ENCODE measurements at regions not wholly inside any gene's neighbourhood (a gene's known extent, or its start where the extent isn't known, plus 50 kb on each side); places are given as distances from the start of the nearest gene placed in this dataset.

DNA sequence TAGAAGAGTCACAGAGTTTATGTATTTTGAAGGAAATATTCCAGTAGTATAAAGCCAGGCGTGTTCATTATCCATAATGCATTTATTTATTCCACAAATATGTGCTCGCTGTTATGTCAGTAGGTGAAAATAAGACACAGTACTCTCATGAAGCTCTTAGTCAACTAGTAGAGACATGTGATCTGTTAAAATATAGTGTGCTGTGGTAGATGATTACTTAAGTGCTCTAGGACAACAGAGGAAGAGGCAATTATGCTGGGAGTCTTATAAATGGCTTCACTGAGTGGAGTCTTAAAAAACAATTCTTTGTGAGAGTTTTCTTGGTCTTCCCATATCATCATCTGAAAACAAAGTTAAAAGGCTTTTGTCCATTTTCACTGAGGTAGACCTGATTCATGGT is 457.3 kb downstream of the XIRP2 start:
- TF ChIP-seq, protein P1, sequence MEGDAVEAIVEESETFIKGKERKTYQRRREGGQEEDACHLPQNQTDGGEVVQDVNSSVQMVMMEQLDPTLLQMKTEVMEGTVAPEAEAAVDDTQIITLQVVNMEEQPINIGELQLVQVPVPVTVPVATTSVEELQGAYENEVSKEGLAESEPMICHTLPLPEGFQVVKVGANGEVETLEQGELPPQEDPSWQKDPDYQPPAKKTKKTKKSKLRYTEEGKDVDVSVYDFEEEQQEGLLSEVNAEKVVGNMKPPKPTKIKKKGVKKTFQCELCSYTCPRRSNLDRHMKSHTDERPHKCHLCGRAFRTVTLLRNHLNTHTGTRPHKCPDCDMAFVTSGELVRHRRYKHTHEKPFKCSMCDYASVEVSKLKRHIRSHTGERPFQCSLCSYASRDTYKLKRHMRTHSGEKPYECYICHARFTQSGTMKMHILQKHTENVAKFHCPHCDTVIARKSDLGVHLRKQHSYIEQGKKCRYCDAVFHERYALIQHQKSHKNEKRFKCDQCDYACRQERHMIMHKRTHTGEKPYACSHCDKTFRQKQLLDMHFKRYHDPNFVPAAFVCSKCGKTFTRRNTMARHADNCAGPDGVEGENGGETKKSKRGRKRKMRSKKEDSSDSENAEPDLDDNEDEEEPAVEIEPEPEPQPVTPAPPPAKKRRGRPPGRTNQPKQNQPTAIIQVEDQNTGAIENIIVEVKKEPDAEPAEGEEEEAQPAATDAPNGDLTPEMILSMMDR (IDR thresholded peaks at IDR 0.05; ENCODE audit: poor library complexity, severe bottlenecking) = no peak
- peak; percentile 70 for TF ChIP-seq POLR2AphosphoS5 (IDR thresholded peaks at IDR 0.05)
- TF ChIP-seq, protein P2, sequence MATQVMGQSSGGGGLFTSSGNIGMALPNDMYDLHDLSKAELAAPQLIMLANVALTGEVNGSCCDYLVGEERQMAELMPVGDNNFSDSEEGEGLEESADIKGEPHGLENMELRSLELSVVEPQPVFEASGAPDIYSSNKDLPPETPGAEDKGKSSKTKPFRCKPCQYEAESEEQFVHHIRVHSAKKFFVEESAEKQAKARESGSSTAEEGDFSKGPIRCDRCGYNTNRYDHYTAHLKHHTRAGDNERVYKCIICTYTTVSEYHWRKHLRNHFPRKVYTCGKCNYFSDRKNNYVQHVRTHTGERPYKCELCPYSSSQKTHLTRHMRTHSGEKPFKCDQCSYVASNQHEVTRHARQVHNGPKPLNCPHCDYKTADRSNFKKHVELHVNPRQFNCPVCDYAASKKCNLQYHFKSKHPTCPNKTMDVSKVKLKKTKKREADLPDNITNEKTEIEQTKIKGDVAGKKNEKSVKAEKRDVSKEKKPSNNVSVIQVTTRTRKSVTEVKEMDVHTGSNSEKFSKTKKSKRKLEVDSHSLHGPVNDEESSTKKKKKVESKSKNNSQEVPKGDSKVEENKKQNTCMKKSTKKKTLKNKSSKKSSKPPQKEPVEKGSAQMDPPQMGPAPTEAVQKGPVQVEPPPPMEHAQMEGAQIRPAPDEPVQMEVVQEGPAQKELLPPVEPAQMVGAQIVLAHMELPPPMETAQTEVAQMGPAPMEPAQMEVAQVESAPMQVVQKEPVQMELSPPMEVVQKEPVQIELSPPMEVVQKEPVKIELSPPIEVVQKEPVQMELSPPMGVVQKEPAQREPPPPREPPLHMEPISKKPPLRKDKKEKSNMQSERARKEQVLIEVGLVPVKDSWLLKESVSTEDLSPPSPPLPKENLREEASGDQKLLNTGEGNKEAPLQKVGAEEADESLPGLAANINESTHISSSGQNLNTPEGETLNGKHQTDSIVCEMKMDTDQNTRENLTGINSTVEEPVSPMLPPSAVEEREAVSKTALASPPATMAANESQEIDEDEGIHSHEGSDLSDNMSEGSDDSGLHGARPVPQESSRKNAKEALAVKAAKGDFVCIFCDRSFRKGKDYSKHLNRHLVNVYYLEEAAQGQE (IDR thresholded peaks at IDR 0.05; ENCODE audit: borderline replicate concordance) = peak; percentile 69
- no peak for TF ChIP-seq TAF1 (IDR thresholded peaks at IDR 0.05; ENCODE audit: low read depth)
- TF ChIP-seq EP300 (conservative IDR thresholded peaks at IDR 0.05; ENCODE audit: poor library complexity, severe bottlenecking) = no peak
- no peak for TF ChIP-seq EZH2 (IDR thresholded peaks at IDR 0.05; ENCODE audit: borderline replicate concordance, insufficient read depth, low read length, poor library complexity, severe bottlenecking)
- no peak for TF ChIP-seq MXI1 (conservative IDR thresholded peaks at IDR 0.05; ENCODE audit: poor library complexity, severe bottlenecking)
- no peak for TF ChIP-seq RAD21 (conservative IDR thresholded peaks at IDR 0.05)

Data from neural cell (in vitro differentiated cells).